Kidney epithelial cell (primary cell): ENCODE measurements at regions not wholly inside any gene's neighbourhood (a gene's known extent, or its start where the extent isn't known, plus 50 kb on each side); places are given as distances from the start of the nearest gene placed in this dataset.

Source experiments
- DNase-seq: peaks from one replicate; pipeline ENCODE4 v3.0.0-alpha.2; 2010; ENCODE audit warnings: low read depth
- H3K27me3 ChIP-seq: 2 replicates; pipeline ENCODE4 v1.6.0; 2011; ENCODE audit warnings: low read length; ENCODE audit not compliant: control insufficient read depth, insufficient read depth
- H3K36me3 ChIP-seq: 2 replicates; pipeline ENCODE4 v1.5.1; 2011; ENCODE audit warnings: low read length; ENCODE audit not compliant: control insufficient read depth, insufficient read depth
- H3K4me3 ChIP-seq: 2 replicates; pipeline ENCODE4 v1.5.1; 2011; ENCODE audit warnings: low read depth, mild to moderate bottlenecking, control low read depth, low read length
- CTCF ChIP-seq: IDR thresholded peaks from 2 replicates; pipeline ENCODE4 v1.5.1; 2011; ENCODE audit warnings: mild to moderate bottlenecking, moderate library complexity, low read length, control low read depth, inconsistent platforms; ENCODE audit not compliant: insufficient read depth, poor library complexity, severe bottlenecking

- H3K4me3 ChIP-seq, result no peak overlapping the region
- no peak for DNase-seq
- H3K27me3 ChIP-seq, result peaks cover 2% of the 10 kb centered on the region
- TF ChIP-seq CTCF, result no peak
- no peaks in the 10 kb centered on the region for H3K36me3 ChIP-seq
These were observed 74.4 kb upstream of the PMEPA1 start for GRCh38 chr20:57783956-57784837.

GRCh38 chr20:57783196-57783595 is 73.4 kb upstream of the PMEPA1 start:
- H3K27me3 ChIP-seq, result peaks cover 2% of the 10 kb centered on the region
- TF ChIP-seq CTCF, result no peak
- H3K36me3 ChIP-seq, result no peaks in the 10 kb centered on the region
- H3K4me3 ChIP-seq, result no peak overlapping the region
- DNase-seq, result no peak

DNA sequence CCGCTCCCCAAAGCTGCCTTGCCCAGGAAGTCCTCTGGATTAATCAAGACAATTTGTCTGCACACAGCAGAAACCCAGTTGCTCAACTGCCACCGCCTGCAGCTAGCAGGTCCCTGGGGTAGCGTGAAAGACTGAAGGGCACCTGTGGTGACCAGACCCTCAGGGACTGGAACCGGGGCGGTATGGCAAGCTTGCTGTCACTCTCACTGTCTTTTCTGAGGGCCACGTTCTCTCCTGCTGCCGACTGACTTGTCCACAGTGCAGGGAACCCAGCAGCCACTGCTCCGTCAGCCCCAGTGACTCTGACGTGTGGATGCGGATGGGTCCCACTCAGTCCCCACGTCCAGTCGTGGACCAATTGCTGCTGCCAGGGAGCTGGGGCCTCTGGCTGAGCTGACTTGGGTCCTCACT is 72.8 kb upstream of the PMEPA1 start:
- Histone ChIP-seq H3K4me3 (no peak overlapping the region), H3K27me3 (peaks cover 2% of the 10 kb centered on the region), H3K36me3 (no peaks in the 10 kb centered on the region)
- TF ChIP-seq CTCF, result no peak
- no peak for DNase-seq

GRCh38 chr20:57781901-57782300 is 72.1 kb upstream of the PMEPA1 start:
- no peak for DNase-seq
- H3K36me3 ChIP-seq, result no peaks in the 10 kb centered on the region
- peaks cover 2% of the 10 kb centered on the region for H3K27me3 ChIP-seq
- TF ChIP-seq CTCF, result no peak
- no peak overlapping the region for H3K4me3 ChIP-seq

DNA sequence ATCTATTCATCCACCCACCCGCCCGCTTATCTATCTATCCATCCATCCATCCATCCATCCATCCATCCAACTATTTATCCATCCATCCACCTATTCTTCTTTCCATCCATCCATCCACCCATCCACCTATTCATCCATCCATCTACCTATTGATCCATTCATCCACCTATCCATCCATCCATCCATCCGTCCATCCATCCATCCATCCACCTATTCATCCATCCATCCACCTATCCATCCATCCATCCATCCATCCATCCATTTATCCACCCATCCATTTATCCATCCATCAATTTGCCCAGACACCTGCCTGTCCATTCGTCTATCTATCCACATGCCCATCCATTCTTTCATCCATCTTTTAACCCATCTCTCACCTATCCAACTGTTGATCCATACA is 71.1 kb upstream of the PMEPA1 start:
- Histone ChIP-seq H3K4me3 (no peak overlapping the region), H3K27me3 (peaks cover 2% of the 10 kb centered on the region), H3K36me3 (no peaks in the 10 kb centered on the region)
- TF ChIP-seq CTCF, result no peak
- no peak for DNase-seq

GRCh38 chr20:57780398-57780797 is 70.6 kb upstream of the PMEPA1 start:
- no peaks in the 10 kb centered on the region for H3K36me3 ChIP-seq
- no peak overlapping the region for H3K4me3 ChIP-seq
- TF ChIP-seq CTCF, result no peak
- H3K27me3 ChIP-seq, result peaks cover 2% of the 10 kb centered on the region
- DNase-seq, result no peak
